Testis (tissue), 2 donors: ENCODE measurements at regions not wholly inside any gene's neighbourhood (a gene's known extent, or its start where the extent isn't known, plus 50 kb on each side); places are given as distances from the start of the nearest gene placed in this dataset.
"Not testable (repeated sequence)": the region's sequence is repeated elsewhere in the genome, so short reads cannot be mapped to it uniquely, and the experiment has no call there.

Source experiments
- DNase-seq: peaks from one replicate; pipeline ENCODE4 v3.0.0-alpha.2; 2019
- H3K27ac ChIP-seq, 2 donors: fragments of 200-600 bp; sonication (generic); one replicate each; pipeline ENCODE4 v1.5.1; 2019
- H3K27me3 ChIP-seq: fragments of 200-600 bp; sonication (generic); one replicate; pipeline ENCODE4 v1.5.1; 2019
- H3K36me3 ChIP-seq: fragments of 200-600 bp; sonication (generic); one replicate; pipeline ENCODE4 v1.5.1; 2017; ENCODE audit warnings: low read depth; ENCODE audit errors: missing control alignments
- H3K4me1 ChIP-seq: fragments of 200-600 bp; sonication (generic); one replicate; pipeline ENCODE4 v1.5.1; 2019
- H3K4me3 ChIP-seq, 2 donors: fragments of 200-600 bp; sonication (generic); one replicate each; pipeline ENCODE4 v1.5.1; 2017 to 2019
- H3K9me3 ChIP-seq: fragments of 200-600 bp; sonication (generic); one replicate; pipeline ENCODE4 v1.5.1; 2017
- POLR2A ChIP-seq: fragments of 450-650 bp; IDR thresholded peaks from one replicate; pipeline ENCODE4 v1.6.1; 2017; ENCODE audit warnings: antibody characterized with exemption, mild to moderate bottlenecking, moderate library complexity
- WGBS, 2 donors: methylation state at CpG; one replicate each; pipeline ENCODE4 v1.1.5; 2018; 5-methylcytosine and 5-hydroxymethylcytosine counted together
- intact Hi-C: fragments of 100-400 bp; cut with DNase I; formaldehyde crosslinking; loops from one replicate; pipeline ENCODE4 v1.15.1; 2023; ENCODE audit warnings: low total_unique reads
- TF ChIP-seq, protein P1 (sequence below), 3 experiments: fragments of 450-650 bp in 2 of 3; fragments of 200-600 bp in 1 of 3; sonication (generic) in 1 of 3; IDR thresholded peaks; one replicate each; pipeline ENCODE4 v1.5.1; 2016 to 2019; ENCODE audit warnings: antibody characterized with exemption in 3 of 3, mild to moderate bottlenecking in 2 of 3, moderate library complexity in 1 of 3

DNA sequence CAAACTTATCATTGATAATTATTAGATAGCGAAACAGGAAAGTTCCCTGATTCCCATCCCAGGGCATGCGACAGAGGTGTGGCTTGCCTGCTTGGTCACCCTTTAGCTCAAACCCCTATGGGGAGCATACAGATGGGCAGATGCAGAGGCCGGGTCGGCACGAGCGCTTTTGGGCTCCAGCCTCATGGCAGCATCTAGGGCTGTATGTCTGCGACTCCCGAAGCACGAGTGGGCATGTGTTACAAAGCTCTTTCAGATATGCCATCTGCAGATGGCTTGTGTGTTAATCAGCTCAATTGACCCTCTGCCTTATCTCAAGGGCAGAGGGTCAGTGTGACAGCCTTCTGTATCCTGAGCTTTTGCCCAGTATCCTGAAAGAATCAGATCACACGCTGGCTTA, 2069.3 kb upstream of the RAG2 start:
- no peak for DNase-seq
- H3K27me3 ChIP-seq, result no peaks in the 10 kb centered on the region
- intact Hi-C loops, result no loop called here
- no peak overlapping the region for H3K4me3 ChIP-seq
- H3K36me3 ChIP-seq, result no peaks in the 10 kb centered on the region
- H3K4me1 ChIP-seq, result no peaks in the 10 kb centered on the region
- 61 to 78% methylated on average over 10 of the region's 10 CpGs for WGBS, 2 donors
- no peaks in the 10 kb centered on the region for H3K9me3 ChIP-seq
- no peak overlapping the region for H3K27ac ChIP-seq
- TF ChIP-seq, protein P1, sequence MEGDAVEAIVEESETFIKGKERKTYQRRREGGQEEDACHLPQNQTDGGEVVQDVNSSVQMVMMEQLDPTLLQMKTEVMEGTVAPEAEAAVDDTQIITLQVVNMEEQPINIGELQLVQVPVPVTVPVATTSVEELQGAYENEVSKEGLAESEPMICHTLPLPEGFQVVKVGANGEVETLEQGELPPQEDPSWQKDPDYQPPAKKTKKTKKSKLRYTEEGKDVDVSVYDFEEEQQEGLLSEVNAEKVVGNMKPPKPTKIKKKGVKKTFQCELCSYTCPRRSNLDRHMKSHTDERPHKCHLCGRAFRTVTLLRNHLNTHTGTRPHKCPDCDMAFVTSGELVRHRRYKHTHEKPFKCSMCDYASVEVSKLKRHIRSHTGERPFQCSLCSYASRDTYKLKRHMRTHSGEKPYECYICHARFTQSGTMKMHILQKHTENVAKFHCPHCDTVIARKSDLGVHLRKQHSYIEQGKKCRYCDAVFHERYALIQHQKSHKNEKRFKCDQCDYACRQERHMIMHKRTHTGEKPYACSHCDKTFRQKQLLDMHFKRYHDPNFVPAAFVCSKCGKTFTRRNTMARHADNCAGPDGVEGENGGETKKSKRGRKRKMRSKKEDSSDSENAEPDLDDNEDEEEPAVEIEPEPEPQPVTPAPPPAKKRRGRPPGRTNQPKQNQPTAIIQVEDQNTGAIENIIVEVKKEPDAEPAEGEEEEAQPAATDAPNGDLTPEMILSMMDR (IDR thresholded peaks at IDR 0.05), result no peak
- no peak for TF ChIP-seq POLR2A

DNA sequence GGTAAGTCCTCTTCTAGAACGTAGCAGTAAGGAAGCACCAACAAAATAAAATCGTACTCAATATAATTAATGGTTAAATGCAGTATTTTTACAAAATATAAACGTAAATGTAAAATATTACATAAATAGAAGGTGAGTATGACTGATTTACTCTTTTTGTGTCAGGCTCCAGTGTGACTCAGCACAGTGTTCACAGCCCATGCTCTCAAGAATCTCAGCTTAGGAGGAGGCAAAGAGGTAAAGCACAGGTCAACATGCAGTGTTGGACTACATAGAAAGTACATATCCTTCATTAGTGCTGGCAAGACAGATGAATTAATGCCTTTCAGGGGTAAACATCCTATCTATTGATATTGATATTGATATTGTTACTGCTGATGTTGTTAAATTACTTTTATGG, 2050.6 kb upstream of the RAG2 start:
- H3K27me3 ChIP-seq, result no peaks in the 10 kb centered on the region
- DNase-seq, result no peak
- no peak for TF ChIP-seq POLR2A
- TF ChIP-seq, protein P1 (IDR thresholded peaks at IDR 0.05), result no peak
- 57 to 59% methylated on average over 3 of the region's 3 CpGs for WGBS, 2 donors
- no peak overlapping the region for H3K27ac ChIP-seq
- no peaks in the 10 kb centered on the region for H3K9me3 ChIP-seq
- no peak overlapping the region for H3K4me3 ChIP-seq
- H3K36me3 ChIP-seq, result no peaks in the 10 kb centered on the region
- intact Hi-C loops, result no loop called here
- no peaks in the 10 kb centered on the region for H3K4me1 ChIP-seq

DNA sequence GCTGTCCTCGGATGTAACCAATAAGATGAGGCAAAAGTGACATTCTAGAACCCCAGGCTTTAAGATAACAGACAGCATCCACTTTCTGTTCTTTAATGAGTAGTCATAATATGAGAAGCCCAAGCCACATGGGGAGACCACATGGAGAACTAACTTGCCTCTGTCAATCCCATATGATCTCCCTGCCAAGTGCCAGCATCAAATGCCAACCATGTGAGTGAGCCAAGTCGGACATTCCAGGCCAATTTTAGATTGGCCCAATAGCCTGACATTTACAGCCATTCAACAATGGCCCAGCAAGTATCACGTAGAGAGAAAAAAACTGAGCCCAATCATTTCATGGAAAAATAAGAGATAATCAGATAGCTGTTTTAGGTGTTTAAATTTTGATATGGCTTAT, 2048.3 kb upstream of the RAG2 start:
- no peaks in the 10 kb centered on the region for H3K9me3 ChIP-seq
- H3K4me1 ChIP-seq, result no peaks in the 10 kb centered on the region
- intact Hi-C loops, result no loop called here
- H3K36me3 ChIP-seq, result no peaks in the 10 kb centered on the region
- no peak for TF ChIP-seq POLR2A
- TF ChIP-seq, protein P1 (IDR thresholded peaks at IDR 0.05), result no peak
- no peaks in the 10 kb centered on the region for H3K27me3 ChIP-seq
- DNase-seq, result no peak
- WGBS, 2 donors, result 91 to 94% methylated on average over 3 of the region's 3 CpGs
- H3K4me3 ChIP-seq, result no peak overlapping the region
- H3K27ac ChIP-seq, result no peak overlapping the region

DNA sequence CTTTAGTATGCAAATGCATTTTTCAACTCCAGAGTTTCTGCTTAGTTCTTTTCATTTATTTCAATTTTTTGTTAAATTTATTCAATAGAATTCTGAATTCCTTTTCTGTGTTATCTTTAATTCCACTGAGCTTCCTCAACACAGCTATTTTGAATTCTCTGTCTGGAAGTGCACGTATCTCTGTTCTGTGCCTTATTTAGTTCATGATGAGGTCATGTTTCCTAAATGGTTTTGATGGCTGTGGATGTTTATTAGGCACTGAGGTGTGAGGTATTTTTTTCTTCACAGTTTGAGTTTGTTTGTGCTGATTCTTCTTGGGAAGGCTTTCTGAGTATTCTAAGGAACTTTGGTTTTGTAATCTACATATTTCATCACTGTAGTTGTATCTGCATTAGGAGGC, 2042.8 kb upstream of the RAG2 start:
- no peak for TF ChIP-seq POLR2A
- TF ChIP-seq, protein P1 (IDR thresholded peaks at IDR 0.05), result no peak
- DNase-seq, result no peak
- WGBS, 2 donors, result 82 to 88% methylated on average over 1 of the region's 1 CpG
- Histone ChIP-seq H3K9me3 (no peaks in the 10 kb centered on the region), H3K4me3 (no peak overlapping the region), H3K27me3 (no peaks in the 10 kb centered on the region), H3K27ac (no peak overlapping the region), H3K4me1 (no peaks in the 10 kb centered on the region), H3K36me3 (no peaks in the 10 kb centered on the region)
- intact Hi-C loops, result no loop called here

DNA sequence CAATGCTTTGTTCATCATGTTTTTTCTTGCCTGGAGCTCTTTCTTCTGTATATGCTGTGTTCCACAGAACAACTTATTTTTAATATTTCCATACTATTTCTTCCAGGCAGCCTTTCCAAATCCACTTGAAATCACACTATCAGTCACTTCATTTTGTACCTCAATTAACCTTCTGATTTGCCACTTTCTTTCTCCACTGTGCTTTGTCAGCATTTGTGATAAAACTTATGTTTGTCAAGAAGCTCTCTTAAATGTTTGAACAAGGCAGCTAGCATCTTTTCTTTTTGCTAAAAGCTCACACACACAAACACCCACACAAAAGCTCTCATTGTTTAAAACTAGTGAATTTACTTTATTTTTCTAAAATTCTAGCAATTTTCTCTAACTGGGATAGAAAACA, 2014.7 kb upstream of the RAG2 start:
- DNase-seq, result no peak
- Histone ChIP-seq H3K9me3 (no peaks in the 10 kb centered on the region), H3K27me3 (no peaks in the 10 kb centered on the region), H3K4me3 (no peak overlapping the region), H3K4me1 (no peaks in the 10 kb centered on the region), H3K36me3 (no peaks in the 10 kb centered on the region), H3K27ac (no peak overlapping the region)
- TF ChIP-seq, protein P1 (IDR thresholded peaks at IDR 0.05), result no peak
- TF ChIP-seq POLR2A, result no peak
- intact Hi-C loops, result no loop called here

DNA sequence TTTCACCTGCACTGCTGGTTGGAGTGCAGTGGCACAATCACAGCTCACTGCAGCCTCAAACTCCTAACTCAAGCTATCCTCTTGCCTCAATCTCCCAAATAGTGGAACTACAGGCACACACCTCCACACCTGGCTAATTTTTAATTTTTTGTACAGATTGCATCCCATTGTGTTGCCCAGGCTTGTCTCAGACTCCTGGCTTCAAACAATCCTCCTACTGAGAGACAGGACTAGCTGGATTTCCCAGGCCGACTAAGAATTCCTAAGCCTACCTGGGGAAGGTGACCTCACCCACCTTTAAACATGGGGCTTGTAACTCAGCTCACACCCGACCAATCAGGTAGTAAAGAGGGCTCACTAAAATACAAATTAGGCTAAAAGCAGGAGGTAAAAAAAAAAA, 2003.3 kb upstream of the RAG2 start:
- intact Hi-C loops, result not testable (repeated sequence)
- WGBS, 2 donors, result 85 to 95% methylated on average over 2 of the region's 2 CpGs

More for the DNA sequence above, 2003.3 kb upstream of the RAG2 start:
- not testable (repeated sequence) for H3K36me3 ChIP-seq, H3K4me3 ChIP-seq, H3K27me3 ChIP-seq, H3K4me1 ChIP-seq, H3K27ac ChIP-seq, DNase-seq, H3K9me3 ChIP-seq
